NCI-H2227 (cell line): ENCODE measurements at regions not wholly inside any gene's neighbourhood (a gene's known extent, or its start where the extent isn't known, plus 50 kb on each side); places are given as distances from the start of the nearest gene placed in this dataset.
A peak's percentile ranks its signal among the peaks of the same experiment; 100 is the strongest.

Experiments
- DNase-seq: peaks from one replicate; lab custom pipeline; 2025; ENCODE audit not compliant: unreplicated experiment; lab: John Stamatoyannopoulos, UW

DNA sequence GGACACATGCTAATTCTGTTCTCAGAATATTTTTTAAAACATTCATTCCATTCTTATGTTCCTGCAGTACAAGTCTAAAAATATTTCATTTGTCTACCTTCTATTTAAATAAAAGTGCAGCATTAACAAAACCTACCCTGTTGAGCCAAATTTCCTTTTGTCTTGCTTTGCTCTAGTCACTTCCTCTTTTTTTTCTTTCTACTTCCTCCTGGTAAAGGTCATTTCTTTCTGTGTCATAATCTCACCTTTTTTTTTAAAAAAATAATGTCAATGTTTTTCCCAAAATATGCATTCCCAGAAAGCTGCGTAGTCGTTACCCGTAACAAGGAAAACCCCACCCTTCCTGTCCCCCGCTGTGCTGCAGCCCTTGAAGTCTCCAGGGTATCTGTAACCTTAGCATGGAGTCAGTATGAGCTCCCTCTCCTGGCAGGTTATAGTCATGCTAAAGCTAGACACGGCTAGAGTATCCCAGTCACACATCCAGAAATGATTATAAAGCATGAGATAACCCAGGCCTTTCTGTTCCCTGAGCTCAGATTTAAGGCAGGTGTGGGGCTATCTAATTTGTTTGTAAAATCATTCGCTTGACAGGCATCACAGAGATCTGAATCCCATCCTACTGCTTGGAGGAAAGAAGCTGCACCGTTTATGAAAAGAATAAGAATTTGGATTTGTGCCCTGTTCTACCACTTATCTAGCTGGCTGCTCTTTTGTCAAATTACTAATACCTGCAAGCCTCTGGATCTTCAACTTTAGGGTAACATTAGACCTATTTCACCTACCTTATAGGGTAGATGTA is 51.1 kb upstream of the EED start:
- DNase-seq: peak; percentile 77

DNA sequence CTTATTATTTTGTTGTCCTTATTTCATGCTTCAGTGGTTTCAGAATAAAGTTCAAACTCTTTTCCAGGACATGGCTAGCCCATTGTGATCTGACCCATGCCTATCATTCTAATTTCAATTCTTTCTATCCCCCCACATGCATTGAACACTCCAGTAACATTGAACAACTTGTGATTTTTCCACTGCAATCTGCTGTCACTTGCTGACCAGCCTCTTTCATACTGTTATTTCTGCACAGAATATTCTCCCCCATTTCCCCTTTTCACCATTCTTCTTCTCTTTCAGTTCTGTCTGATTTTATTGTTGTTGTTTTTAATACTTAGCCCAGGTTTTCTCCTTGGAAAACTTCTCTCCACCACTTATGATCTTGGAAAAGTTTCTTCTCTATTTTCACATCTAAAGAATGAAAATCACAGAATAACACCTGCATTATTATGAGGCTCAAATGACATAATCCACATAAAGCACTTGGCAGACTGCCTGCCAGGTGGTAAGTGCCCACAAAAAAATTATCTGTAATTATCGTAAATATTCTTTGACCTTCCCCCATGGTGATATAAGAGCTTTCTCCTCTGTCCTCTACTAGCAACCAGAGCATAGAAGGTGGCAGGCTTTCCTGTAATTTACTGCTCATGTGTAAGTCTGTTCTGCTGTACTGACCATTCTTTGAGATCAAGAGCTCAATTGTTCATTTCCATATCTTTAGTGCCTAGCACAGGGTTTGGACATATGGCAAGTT is 51.9 kb upstream of the EED start:
- DNase-seq: peak; percentile 57

- DNase-seq: no peak
Measured at GRCh38 chr11:86191874-86192273, 52.7 kb upstream of the EED start.

DNA sequence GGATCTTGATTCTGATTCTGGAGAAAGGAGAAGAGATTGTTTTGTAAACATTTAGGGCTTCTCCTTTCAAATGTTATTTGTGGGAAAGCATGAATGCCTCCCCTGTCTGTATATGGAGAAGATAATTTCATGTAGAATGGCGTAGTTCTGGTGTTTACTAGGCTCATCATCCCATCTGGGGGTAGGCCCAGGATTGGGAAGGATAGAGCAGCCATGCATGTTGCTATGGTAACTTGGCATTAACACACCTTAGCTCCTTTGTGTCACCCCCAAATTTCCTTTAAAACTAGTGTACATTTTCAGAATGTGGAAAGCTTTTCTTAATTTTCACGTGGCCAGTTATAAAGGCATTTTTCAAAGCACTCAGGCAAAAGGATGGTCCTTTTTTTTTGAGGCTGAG is 57.5 kb upstream of the EED start:
- DNase-seq: peak; percentile 2

DNA sequence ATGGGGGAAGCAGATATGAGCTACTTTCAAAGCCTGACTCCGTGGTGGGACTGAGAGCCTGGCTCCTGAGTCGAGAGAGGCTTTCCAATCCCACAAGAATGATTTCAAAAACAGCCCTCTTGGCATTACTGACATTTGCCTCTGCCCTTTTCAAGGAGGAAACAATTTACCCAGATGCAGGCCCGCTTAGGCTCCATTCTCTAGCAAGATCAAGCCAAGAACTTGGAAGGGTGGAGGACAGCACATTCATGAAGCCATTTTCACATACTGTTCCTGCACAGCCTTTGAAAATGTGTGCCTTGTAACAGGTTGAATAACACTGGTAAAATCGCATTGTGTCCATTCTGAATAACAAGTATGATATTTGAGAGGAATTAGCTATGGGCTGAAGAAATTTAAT is 58.2 kb upstream of the EED start:
- no peak for DNase-seq

DNA sequence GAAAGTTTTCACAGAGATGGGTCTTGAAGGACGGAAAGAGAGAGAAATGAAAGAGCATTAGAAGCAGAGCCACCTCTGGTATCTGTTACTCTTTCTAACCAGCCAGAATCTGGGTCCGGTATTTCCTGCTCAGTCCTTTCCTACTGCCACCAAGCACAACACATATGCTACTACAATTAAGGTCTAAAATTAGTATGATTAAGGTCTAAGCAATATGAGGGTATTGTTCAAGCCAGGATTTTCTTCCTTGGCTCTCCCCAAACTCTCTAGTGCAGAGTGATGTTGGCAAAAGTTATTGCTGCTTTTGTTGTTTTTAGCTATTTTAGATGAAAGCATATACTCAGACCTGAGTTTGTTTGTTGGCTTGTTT is 59.2 kb upstream of the EED start:
- no peak for DNase-seq

DNA sequence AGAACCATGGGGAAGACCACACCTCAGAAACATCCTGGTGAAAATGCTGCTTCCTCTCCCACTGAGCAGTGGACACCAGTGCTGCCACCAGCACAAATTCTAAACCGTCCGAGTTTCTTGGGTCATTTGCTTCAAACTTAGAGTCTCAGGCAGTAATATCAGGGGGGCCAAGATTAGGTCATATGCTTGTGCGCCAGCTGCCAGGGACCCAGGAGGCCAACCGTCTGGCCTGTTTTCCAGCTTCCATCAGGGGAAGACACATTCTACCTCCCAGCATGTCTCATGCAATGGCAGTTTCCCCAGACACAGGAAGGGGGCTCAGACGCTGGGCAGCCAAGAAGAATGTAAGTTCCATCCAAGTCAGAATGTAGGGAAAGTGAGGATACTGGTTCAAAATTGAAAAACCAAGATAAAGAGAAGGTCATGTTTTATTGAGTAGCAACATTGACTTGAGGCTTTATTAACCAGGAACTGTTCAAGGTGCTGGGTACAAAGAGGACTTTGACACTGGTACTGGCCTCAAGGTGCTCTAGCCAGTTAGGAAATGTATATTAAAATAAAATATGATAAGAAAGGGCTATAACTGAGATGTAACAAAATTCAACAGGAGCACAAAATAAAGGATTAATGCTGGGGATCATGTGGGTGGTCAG is 59.7 kb upstream of the EED start:
- DNase-seq: no peak

DNA sequence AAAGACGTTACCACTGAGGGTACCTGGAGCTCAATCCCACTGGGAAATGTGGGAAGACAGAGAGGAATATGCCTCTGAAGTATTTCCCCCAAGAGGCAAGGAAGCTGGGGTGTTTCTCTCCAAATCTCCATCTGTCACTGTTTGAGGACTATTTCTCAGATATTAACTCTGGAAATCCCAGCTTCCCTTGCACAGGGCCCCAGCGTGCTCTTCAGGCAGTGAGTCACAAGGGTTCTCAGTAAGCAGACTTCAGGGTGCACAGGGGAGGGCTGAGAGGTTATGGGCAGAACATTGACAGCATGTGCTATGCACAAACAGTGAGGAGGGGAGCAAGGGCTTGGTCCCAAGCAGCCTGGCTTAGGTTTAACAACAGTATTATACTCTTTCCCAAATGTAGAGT is 60.9 kb upstream of the EED start:
- no peak for DNase-seq

DNA sequence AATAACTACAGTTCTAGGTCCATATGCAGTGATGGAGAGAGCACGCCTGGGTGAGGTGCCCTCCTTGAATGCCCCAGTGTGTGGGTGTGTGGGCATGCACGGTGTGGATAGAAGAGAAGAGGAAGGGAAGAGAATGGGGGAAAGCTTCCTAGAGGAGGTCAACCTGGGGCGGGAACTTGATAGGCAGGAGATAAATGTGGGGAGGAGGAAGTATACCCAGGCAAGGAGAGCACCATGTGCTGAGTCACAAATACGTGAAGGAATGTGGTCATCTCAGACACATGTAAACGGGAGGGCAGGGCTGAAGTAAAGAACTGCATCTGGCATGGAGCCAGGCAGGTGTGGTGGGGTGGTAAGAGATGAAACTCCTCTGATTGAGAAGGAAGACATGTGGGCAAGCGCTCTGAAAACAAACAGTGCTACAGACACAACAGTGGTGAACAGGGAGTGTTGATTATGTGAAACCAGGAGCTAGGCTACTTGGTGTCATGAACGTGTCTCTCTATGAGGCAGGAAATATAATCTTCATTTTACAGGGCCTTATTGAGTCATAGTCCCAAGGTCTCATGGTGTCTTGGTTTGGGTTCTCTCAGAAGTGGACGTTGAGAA is 61.5 kb upstream of the EED start:
- DNase-seq: no peak

DNA sequence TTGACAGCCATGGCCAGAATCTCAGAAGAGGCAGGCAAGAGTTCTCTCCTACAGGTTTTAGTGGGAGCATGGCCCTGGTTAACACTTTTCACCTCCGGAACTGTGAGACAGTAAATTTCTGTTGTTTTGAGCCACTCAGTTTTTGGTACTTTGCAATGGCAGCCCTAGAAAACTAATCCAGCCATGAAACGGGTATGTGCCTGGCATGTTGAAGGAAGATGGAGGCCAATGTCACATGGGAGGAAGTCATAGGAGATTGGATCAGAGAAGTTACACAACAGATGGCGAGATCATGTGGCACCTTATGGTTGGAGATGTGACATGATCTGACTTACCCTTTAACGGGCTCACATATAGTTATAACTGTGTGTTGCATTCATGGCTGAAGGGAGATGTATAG is 63.2 kb upstream of the EED start:
- no peak for DNase-seq

GRCh38 chr11:86180851-86181250 is 63.7 kb upstream of the EED start:
- no peak for DNase-seq

DNA sequence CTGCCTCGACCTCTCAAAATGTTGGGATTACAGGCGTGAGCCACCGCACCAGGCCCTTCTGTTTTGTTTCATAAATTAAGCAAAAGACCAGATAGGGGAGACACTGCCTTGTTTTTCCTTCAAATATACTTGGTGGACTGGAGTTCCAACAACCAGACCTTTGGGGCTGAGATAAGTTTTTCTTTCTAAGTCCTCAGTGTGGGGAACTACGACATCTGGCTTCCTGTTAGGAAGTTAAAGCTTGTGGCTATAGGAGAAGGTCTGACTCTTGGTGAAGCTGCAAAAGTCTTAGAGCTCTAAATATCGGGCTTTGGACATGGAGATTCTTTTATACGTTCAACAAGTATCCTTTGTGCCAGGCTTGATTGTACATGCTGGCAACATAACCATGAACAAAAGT is 64.1 kb upstream of the EED start:
- no peak for DNase-seq

DNA sequence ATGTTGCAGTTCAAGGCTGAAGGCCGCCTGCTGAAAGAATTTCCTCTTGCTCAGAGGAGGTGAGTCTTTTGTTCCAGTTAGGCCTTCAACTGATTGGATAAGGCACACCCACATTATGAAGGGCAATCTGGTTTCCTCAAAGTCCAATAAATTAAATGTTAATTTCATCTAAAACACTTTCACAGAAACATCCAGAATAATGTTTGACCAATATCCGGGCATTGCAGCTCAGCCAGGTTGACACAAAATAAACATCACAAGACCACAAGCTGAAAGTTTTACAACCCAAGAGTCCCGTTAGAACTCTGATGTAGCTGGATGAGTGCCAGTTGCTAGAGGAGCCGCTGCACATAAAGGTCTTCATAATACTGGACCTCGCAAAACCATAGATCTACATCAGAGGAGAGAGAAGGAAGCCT is 64.9 kb upstream of the EED start:
- no peak for DNase-seq

GRCh38 chr11:86177302-86177701 is 67.3 kb upstream of the EED start:
- DNase-seq: no peak

DNA sequence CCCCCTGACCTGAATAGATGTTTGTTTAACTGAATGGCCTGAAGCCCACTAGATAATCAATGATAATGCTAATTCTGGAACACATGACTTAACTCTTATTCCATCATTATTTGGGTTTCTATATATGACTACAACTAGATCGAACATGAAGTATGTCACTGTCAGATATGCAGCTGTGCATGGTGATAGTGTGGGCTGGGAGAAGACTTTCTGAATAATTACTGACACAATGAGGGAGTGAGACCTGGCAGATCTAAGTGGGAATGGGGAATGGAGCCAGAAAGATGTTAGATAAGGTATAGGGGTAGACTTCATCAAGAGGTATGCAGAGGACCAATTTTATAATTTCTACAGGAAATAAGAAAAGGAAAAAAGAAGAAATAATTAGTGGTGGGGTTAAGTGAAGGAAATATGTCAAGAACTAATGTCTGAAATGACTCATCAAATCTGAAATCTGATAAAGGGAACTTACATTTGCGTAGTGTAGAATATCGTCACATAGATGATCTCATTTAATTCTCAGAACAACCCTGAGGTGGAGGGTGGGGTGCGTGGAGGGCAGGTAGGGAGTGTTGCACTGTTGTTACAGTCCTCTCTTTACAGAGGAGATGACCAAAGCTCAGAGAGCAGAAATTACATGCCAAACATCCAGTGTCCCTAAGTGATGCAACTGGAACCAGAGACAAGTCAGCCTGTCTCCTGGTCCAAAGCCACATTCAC is 68.2 kb upstream of the EED start:
- no peak for DNase-seq

DNA sequence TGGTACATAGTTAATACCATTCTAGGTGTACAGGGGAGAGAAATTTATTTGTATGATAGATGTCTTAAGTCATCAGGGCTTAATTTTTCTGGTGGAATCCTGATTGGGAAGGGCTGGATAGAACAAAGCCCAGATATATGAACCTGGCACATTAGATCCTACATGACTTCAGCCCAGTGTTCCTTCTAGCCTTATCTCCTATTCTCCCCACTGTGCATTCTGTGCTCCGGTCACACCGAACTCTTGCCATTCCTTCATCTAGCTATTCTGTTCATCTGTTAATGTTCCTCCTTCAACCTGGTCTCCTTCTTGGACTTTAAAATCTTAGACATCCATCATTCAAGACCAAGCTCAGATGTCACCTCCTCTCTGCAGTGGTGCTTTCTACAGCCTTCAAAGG is 68.9 kb upstream of the EED start:
- DNase-seq: no peak

DNA sequence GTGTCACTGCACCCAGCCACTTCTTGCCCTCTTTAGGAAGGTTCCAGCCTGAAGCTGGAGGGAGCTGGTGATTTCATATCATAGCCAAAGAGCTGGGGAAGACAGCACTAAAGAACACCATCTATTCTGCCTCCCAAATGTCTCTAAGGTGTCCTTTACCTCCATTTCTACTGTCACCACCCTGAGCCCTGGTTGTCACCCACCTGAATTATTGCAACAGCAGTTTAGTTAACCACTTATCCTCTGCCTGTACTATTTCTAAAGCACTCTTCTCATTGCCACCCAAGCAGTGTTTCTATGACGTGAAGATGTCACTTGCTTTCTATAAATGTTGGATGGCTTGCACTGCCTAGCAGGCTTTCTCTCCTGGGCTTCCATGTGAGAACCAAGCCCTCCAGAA is 69.4 kb upstream of the EED start:
- DNase-seq: no peak

- no peak for DNase-seq
Measured at GRCh38 chr11:86174101-86175046, 70.2 kb upstream of the EED start.

DNA sequence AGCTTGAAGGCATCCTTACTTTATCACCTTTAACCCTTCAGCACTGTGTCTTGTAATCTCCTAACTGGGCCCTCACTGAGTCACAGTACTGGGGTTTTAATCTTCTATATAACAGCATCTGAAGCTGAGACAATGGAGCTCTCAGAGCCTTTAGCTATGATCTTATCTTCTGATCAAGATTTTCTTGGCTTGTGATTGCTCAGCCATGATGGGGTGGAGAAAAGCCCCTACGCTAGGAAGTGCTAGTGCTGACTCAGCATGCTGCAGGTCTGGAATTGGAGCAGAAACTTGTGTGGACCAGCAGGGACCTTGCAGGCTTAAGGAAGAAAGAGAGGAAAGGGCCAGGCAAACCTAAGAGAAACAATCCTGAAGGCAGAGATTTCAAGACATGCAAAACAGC is 71.7 kb upstream of the EED start:
- DNase-seq: no peak

DNA sequence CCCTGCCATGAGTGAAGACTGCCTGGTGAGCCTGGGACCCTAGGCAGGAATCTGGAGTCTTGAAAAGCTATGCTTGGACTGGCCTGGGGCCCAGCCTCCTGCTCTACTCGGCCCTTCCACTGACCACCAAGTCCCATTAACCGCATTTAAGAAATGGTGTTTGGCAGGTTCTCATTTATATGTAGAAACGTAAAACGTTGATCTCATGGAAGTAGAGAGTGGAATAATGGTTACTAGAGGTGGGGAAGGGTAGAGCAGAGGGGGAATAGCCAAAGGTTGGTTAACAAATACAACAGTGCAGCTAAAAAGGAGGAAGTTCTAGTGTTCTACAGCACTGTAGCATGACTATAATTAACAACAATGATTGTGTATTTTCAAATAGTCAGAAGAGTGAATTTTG is 72.9 kb upstream of the EED start:
- no peak for DNase-seq
